DMS79 treated with DMSO at 0.1 percent for 48 hours (cell line): ENCODE measurements at regions not wholly inside any gene's neighbourhood (a gene's known extent, or its start where the extent isn't known, plus 50 kb on each side); places are given as distances from the start of the nearest gene placed in this dataset.

ENCODE experiments used
- DNase-seq: peaks from one replicate; lab custom pipeline; 2025; lab: John Stamatoyannopoulos, UW

DNA sequence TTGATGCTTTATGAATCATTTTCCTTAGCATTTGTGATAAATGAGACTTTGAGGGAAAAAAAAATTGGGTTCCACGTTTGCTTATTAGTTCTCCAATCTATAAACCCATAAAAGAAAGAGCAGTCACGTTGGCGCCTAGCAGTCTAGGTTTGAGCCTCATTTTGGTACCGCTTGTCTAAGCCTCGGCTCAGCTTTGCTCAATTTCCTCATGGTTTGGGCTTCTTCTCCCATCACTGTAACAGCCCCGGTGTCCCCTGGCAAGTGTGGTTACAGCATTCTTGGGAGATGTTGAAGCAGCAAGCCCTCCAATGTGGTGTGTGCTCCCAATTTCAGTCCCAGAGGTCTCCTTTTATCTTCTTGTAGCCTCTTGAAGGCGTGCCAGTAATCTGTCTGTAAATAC, 578.4 kb downstream of the CDK5RAP2 start:
- no peak for DNase-seq

GRCh38 chr9:119998614-119999013, 581.4 kb downstream of the CDK5RAP2 start:
- DNase-seq, result no peak

DNA sequence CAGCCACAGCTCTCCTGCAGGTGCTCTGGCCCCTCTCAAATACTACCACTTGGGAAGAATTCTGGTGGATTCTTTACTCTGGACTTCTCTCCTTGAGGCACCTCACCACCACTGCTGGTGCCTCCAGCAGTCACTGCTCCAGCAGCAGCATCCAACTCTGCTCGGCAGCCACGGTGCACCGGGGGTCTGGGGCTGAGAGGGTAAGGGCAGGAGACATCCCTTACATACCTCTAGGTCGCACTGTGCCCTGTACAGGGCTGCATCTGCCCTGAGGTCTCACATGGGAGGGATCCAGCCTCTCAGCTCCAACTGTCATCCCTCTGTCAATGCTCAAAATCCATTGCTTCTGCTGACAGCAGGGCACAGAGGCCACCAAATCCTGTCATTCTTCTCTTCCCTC, 588.2 kb downstream of the CDK5RAP2 start:
- no peak for DNase-seq

DNA sequence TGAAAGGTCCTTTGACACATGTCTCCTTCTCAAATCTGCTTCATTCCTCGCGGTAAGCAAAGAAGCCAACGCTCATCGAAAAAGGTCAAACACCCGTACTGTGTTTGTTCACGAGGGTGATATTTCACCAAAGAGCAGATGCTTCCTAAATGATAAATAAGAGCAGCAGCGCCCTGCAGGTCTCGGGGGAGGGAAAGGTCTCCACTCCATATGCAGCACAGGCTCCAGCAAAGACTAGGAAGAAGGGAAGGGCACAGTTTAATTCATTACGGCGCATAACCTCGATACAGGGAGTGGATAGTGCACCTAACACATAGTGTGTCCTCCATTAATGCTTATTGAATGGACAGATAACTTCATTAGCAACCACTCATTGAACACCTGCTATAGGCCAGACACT, 593.3 kb downstream of the CDK5RAP2 start:
- DNase-seq, result no peak

DNA sequence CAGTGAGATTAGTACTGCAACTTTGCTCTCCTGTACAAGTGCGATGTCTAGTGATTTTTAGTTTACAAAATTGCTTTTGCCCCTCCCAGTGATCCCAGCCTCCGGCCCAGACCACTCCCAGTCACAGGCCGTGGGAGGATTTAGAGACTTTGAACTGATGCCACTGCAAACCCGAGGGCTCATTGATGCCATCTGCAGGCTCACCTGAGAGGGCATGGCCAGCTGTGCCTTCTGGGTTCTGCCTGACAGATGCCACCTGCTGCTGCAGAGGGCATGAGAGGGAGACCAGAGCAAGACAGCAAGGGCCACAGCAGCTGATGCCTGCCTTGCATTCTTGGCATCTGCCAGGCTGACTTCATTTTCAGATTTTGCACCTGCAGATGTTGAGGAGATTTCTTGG, 593.8 kb downstream of the CDK5RAP2 start:
- no peak for DNase-seq

DNA sequence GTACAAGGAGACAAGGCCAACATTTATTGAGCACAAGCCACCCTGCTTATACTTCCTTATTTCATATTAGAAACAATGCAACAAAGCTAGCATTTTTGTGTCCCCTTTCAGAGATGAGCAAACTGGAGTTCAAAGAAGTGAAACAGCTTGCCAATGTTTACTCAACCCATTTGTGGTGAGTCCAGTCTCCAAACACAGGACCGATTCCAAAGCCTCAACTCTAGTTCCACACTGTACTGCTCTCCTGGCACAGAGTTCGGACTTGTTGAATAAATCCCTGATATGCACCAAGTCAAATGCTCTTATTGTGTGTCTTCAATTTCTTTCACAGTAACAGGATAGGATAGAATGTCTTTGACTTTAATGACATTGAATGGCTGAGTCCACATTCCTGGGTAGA, 604.8 kb upstream of the BRINP1 start:
- DNase-seq, result no peak

GRCh38 chr9:119968836-119969707, 599.8 kb upstream of the BRINP1 start:
- DNase-seq, result peak; percentile 4

- no peak for DNase-seq
Measured at GRCh38 chr9:119967867-119968535, 598.8 kb upstream of the BRINP1 start.

- DNase-seq, result no peak
Measured at GRCh38 chr9:119963798-119964372, 594.6 kb upstream of the BRINP1 start.

DNA sequence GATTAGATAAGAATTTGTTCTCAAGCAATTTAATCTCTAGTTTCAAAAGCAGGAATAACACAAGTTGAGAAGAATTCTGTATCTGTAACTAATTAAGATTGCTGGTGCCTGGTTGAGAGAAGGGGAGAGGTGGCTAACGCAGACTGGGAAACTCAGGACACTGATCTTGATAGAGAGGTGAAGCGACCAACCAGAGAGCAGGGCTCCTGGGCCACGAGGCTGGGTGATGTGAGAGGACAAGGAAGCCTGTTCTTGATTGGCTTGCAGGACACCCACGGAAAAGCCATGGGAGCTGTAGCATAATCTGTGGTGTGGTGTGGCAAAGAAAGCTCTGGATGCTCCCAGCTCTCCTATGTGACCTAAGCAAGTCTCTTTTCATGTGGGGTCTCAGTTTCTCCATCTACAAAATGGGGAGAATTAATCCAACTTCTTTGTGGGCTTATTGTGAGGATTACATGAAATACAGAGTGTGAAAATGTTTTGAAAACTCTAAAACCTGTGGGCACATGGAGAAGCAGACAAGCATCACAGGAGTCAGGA, 594.1 kb upstream of the BRINP1 start:
- no peak for DNase-seq

DNA sequence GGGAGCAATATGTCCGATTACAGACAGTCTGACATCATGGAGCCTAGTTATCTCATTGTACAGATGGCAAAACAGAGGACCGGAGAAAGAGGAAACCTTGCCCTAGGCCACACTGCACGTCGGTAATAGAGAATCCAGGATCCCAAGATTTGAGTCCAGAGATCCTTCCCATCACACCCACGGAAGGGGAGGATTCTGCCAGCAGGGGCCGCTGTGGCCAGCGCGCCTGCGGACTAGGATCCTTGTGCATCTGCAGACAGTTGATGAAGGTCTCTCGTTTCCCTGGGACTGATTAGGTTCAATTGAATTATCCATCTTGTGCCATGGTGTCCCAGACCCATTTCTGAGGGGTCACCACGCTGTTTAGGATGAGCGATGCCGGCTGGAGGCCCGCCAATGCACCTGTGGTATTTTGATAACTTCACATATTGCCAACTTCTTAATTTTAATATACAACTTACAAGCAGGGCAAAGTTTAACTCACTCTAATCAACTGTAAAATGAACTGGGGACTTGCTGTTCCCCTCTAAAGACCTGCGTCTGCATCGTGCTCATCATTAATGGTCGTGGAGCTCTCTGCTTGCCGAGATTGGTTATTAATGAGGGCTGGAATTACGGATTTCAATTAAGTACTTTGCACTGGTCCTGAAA, 592.7 kb upstream of the BRINP1 start:
- DNase-seq, result no peak

DNA sequence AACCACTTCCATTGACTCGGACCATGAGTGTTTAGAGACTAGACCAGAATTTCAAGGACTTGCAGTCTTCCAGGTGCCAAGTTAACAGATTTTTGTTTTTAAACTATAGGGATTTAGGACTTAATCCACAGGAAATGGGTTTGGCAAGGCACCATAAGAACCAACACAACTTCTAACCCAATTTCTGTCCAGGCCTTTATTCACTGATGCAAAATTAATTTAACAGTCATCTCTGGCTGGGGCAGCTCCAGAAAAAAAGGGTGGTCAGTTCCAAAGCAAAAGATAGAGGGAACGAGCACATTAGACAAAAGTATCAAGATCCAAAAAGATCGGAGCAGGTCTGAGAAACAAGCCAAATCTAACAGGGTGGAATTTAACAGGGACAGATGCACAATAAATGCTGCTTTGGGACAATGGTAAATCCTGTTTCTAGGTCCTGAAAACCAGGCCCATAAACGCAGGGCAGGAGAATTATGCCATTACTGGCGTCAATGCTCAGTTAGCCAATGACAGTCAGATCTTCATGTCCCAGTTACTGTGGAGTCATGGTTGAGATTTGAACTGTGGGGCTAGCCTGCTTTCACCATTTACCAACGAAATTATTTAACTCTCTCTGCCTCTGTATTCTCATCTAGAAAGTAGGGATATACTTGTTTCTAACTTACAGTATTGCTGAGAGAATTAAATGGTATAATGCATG, 590.8 kb upstream of the BRINP1 start:
- no peak for DNase-seq

- DNase-seq, result no peak
Measured at GRCh38 chr9:119956111-119956510, 586.9 kb upstream of the BRINP1 start.

- no peak for DNase-seq
Measured at GRCh38 chr9:119955276-119955675, 586.0 kb upstream of the BRINP1 start.

- no peak for DNase-seq
Measured at GRCh38 chr9:119951591-119951990, 582.4 kb upstream of the BRINP1 start.

- DNase-seq, result no peak
Measured at GRCh38 chr9:119951090-119951489, 581.9 kb upstream of the BRINP1 start.

- DNase-seq, result no peak
Measured at GRCh38 chr9:119945686-119946085, 576.5 kb upstream of the BRINP1 start.

DNA sequence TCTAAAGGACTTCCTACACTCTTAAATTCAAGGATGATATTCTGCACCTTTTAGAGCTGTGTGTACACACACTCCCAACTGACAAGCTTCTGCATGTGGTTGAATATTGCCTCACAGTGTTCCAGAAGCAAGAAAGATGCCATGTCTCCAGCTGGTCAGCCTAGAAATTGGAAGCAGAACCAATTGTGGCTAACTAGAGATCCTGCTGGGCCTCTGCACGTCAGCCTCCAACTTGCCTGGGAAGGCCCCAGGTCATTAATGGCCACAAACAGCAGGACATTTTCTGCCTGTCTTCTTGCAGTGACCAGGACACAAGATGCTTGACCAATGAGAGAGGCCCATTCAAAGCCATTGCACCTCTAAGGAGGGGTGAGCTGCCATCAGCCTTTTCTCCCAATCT, 571.9 kb upstream of the BRINP1 start:
- no peak for DNase-seq

DNA sequence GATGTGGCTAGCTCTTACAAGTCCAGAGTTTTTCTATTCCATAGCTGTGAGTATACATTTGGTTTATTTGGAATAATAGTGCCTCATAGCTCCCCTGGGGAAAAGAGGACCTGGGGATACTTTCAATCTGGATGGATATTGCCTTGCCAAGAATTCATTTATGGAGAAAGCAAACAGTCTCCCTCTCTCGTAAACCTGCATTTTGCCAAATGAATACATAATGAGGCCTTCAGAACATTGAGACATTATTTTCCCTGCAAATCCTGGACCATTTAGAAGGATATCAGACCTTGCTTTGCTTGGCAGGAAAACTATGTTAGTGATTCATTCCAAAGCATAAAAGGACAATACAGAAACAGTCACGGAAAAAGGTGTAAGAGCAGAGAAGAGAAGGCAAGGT, 569.6 kb upstream of the BRINP1 start:
- DNase-seq, result no peak

GRCh38 chr9:119934497-119934896, 565.3 kb upstream of the BRINP1 start:
- DNase-seq, result no peak

- no peak for DNase-seq
Measured at GRCh38 chr9:119933191-119933590, 564.0 kb upstream of the BRINP1 start.

GRCh38 chr9:119924736-119925135, 555.5 kb upstream of the BRINP1 start:
- no peak for DNase-seq
